H7 (cell line): ENCODE measurements at regions not wholly inside any gene's neighbourhood (a gene's known extent, or its start where the extent isn't known, plus 50 kb on each side); places are given as distances from the start of the nearest gene placed in this dataset.
A peak's percentile ranks its signal among the peaks of the same experiment; 100 is the strongest.
"Not testable (repeated sequence)": the region's sequence is repeated elsewhere in the genome, so short reads cannot be mapped to it uniquely, and the experiment has no call there.

Source experiments
- DNase-seq: peaks from one replicate; pipeline ENCODE4 v3.0.0; 2012
- H3K27me3 ChIP-seq: 2 replicates; pipeline ENCODE4 v1.6.0; 2011; ENCODE audit warnings: mild to moderate bottlenecking, low read length; ENCODE audit not compliant: control insufficient read depth, insufficient read depth
- H3K36me3 ChIP-seq: replicated peaks from 2 replicates; pipeline ENCODE4 v1.5.1; 2011; ENCODE audit warnings: low read length; ENCODE audit not compliant: control insufficient read depth, insufficient read depth
- H3K4me3 ChIP-seq: 2 replicates; pipeline ENCODE4 v1.5.1; 2011; ENCODE audit warnings: low read depth, mild to moderate bottlenecking, control low read depth, low read length, moderate library complexity; ENCODE audit not compliant: insufficient read depth

DNA sequence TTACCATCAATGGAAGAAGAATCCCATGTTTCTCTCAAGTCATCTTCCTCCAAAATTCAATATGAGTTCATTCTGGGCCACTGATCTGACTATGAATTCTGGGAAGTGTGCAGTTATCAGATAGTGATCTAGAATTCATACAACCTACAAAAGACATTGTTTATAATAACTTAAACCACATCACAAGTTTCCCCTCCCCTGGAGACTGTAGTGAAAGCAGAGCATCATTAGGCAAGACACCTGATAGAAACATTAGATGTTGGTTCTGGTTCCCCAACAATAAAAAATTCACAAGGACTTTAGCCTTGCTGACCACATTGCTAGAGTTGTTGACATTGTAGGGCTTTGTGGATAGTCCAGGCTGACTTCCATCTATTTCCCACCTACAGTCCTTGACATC is 506.4 kb upstream of the JAG1 start:
- no peak overlapping the region for H3K4me3 ChIP-seq
- no peak for DNase-seq
- H3K36me3 ChIP-seq = no peaks in the 10 kb centered on the region
- no peaks in the 10 kb centered on the region for H3K27me3 ChIP-seq

- not testable (repeated sequence) for H3K27me3 ChIP-seq, DNase-seq, H3K36me3 ChIP-seq, H3K4me3 ChIP-seq
Observed at GRCh38 chr20:11181129-11181528, 507.3 kb upstream of the JAG1 start.

- no peak for DNase-seq
- H3K36me3 ChIP-seq = no peaks in the 10 kb centered on the region
- H3K27me3 ChIP-seq = no peaks in the 10 kb centered on the region
- no peak overlapping the region for H3K4me3 ChIP-seq
Observed at GRCh38 chr20:11181966-11182365, 508.2 kb upstream of the JAG1 start.

- Histone ChIP-seq H3K4me3 (no peak overlapping the region), H3K36me3 (no peaks in the 10 kb centered on the region), H3K27me3 (no peaks in the 10 kb centered on the region)
- no peak for DNase-seq
Observed at GRCh38 chr20:11182720-11183119, 508.9 kb upstream of the JAG1 start.

- Histone ChIP-seq H3K36me3 (no peaks in the 10 kb centered on the region), H3K4me3 (no peak overlapping the region), H3K27me3 (no peaks in the 10 kb centered on the region)
- DNase-seq = no peak
Observed at GRCh38 chr20:11186301-11187008, 512.7 kb upstream of the JAG1 start.

GRCh38 chr20:11188843-11189603 is 515.2 kb upstream of the JAG1 start:
- Histone ChIP-seq H3K36me3 (no peaks in the 10 kb centered on the region), H3K27me3 (no peaks in the 10 kb centered on the region), H3K4me3 (no peak overlapping the region)
- DNase-seq = no peak

GRCh38 chr20:11190741-11191140 is 516.9 kb upstream of the JAG1 start:
- H3K4me3 ChIP-seq = no peak overlapping the region
- H3K27me3 ChIP-seq = no peaks in the 10 kb centered on the region
- no peaks in the 10 kb centered on the region for H3K36me3 ChIP-seq
- no peak for DNase-seq

GRCh38 chr20:11192106-11192505 is 518.3 kb upstream of the JAG1 start:
- H3K36me3 ChIP-seq = no peaks in the 10 kb centered on the region
- H3K27me3 ChIP-seq = no peaks in the 10 kb centered on the region
- DNase-seq = no peak
- no peak overlapping the region for H3K4me3 ChIP-seq

DNA sequence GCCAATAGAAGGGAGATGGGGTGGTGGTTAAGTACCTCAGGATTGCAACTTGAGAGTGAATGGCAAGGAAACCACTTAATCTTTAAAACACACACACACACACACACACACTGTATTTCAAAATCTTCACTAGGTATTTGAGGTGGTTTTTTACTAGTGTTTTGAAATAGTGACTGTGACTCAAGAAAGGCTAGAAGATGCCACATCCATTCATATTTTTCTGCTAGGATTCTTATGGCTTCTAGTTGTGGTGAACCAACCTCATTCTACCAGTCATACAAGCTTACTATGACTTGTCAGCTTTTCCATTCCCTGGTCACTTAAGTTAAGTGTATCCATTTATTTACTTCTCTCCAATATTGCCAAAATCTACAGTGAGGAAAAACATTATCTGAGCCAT is 519.4 kb upstream of the JAG1 start:
- DNase-seq = no peak
- no peaks in the 10 kb centered on the region for H3K36me3 ChIP-seq
- no peak overlapping the region for H3K4me3 ChIP-seq
- no peaks in the 10 kb centered on the region for H3K27me3 ChIP-seq

DNA sequence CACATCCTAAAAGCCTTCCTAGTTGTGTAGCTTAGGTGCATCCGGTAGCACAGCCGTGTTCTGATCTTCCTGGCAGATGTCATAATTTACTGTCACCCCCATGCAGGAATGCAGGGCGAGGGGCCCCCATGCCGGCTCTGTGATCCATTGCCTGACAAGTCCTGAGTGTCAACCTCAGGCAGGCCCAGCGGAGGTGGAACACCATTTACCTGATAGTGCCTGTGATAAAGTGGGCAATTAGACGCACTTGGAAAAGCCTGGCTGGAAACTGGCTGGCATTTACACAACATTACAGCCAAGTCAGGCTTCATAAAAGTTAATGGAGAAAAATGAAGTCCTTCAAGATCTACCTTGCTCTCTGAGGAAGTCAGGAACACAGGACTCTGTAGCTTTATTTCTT is 521.4 kb upstream of the JAG1 start:
- Histone ChIP-seq H3K27me3 (no peaks in the 10 kb centered on the region), H3K4me3 (no peak overlapping the region), H3K36me3 (no peaks in the 10 kb centered on the region)
- DNase-seq = no peak

DNA sequence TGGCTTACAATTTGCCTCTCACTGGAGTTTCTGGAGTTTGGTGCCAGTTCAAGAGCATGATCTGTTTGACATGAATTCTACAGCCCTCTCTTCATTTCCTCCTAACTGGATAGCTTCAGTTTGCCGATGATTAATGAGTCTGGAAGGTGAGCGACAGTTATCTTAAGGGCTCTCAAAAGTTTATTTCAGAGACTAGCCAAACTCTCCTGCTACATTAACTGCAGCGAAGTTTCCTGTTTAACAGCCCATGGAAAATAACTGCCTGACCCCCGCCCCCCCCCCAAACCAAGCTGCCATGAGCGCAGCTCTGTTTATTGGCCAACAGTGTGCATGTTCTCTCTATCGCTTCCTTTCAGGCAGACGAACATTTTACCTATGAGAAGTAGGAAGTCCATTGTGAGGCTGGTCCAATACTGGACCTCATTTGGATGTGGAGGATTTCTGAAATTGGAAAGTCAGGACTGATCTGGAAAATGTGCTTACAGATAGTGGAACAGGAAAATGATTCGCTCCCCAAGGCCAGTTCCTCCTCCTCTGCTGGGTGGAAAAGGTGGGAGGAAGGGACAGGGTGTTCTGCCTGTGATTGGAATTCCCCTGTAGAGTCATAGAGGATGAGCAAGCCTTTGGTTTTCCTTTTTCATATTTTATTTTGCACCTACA is 522.2 kb upstream of the JAG1 start:
- no peaks in the 10 kb centered on the region for H3K27me3 ChIP-seq
- H3K36me3 ChIP-seq = no peaks in the 10 kb centered on the region
- H3K4me3 ChIP-seq = no peak overlapping the region
- no peak for DNase-seq

GRCh38 chr20:11197851-11198250 is 524.1 kb upstream of the JAG1 start:
- no peak for DNase-seq
- Histone ChIP-seq H3K36me3 (no peaks in the 10 kb centered on the region), H3K27me3 (no peaks in the 10 kb centered on the region), H3K4me3 (no peak overlapping the region)

GRCh38 chr20:11200423-11200822 is 526.6 kb upstream of the JAG1 start:
- DNase-seq = no peak
- H3K4me3 ChIP-seq = no peak overlapping the region
- no peaks in the 10 kb centered on the region for H3K36me3 ChIP-seq
- no peaks in the 10 kb centered on the region for H3K27me3 ChIP-seq

DNA sequence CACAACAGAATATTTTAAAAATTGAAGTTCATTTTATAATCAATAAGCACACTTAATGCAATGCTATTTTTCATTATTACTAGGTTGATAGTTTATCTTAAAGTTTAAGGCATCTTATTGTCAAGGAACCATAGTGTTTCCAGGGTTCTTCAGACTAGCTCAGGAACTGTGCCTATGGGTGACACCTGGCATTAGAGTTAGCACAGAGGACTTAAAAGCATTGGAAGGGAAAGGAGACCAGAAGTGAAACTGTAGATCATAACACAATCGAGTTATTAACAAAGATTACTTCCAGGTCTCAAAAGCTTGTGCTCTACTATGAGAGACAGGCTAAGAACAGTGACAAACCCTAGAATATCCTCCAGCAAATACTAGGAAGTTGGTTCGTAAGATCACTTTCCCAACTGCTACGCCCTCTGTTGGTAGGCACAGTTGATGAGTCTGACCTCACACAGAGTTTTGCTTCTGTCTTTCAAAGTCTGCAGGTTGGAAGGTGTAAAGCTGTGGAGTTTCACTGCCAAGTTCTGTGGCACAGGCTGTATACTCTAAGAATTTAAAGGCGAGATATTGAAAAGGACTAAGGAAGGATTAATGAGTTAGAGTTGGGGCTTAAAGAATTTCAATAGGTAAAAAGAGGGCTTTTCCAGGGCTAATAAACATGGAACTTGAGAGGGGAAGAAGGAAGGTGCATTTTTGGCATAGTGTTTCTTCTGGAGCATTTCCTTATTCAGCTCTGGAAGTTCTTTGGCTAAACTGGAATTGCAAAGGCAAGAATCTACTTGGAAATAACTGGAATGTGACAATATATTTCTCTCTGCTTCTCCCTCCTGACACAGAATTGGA is 531.3 kb upstream of the JAG1 start:
- H3K36me3 ChIP-seq = no peaks in the 10 kb centered on the region
- peak; percentile 16 for DNase-seq

More for the DNA sequence above, 531.3 kb upstream of the JAG1 start:
- no peaks in the 10 kb centered on the region for H3K27me3 ChIP-seq
- no peak overlapping the region for H3K4me3 ChIP-seq
